NCI-H1417 (cell line): ENCODE measurements at regions not wholly inside any gene's neighbourhood (a gene's known extent, or its start where the extent isn't known, plus 50 kb on each side); places are given as distances from the start of the nearest gene placed in this dataset.

Experiments
- DNase-seq, 3 experiments: peaks; one replicate each; lab custom pipeline; 2025; lab: John Stamatoyannopoulos, UW

- DNase-seq = no peak
Measured at GRCh38 chr4:128566693-128567092, 242.8 kb upstream of the JADE1 start.

- peak in 2 of 3 experiments; percentile 7 to 63 for DNase-seq
Measured at GRCh38 chr4:128565565-128566186, 243.8 kb upstream of the JADE1 start.

GRCh38 chr4:128565054-128565453, 244.4 kb upstream of the JADE1 start:
- DNase-seq = no peak

DNA sequence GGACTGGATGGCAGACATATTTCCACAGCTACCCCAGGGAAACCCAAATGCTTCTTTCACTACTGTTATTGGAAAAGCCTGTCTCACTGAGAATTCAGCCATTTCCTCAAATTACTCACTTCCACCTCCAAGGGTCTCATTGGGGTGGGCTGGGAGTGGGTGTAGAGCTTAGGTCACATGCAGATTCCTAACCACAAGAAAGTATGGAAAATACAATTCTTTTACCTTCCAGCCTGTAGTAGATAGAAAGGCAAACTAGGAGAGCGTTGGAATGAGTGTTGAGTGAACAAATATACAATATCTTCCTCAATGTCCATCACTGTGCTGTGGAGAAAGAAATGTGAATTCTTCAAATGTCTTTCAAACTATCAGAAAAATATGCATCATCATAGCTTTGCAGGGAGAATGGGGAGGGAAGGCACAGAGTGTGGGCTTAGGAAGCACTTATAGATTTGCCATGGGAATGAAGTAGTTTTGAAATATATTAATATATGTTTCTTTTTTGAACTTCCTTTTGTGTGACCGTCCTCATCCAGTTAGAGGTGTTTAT, 245.3 kb upstream of the JADE1 start:
- no peak for DNase-seq

- DNase-seq = no peak
Measured at GRCh38 chr4:128560754-128561495, 248.6 kb upstream of the JADE1 start.

DNA sequence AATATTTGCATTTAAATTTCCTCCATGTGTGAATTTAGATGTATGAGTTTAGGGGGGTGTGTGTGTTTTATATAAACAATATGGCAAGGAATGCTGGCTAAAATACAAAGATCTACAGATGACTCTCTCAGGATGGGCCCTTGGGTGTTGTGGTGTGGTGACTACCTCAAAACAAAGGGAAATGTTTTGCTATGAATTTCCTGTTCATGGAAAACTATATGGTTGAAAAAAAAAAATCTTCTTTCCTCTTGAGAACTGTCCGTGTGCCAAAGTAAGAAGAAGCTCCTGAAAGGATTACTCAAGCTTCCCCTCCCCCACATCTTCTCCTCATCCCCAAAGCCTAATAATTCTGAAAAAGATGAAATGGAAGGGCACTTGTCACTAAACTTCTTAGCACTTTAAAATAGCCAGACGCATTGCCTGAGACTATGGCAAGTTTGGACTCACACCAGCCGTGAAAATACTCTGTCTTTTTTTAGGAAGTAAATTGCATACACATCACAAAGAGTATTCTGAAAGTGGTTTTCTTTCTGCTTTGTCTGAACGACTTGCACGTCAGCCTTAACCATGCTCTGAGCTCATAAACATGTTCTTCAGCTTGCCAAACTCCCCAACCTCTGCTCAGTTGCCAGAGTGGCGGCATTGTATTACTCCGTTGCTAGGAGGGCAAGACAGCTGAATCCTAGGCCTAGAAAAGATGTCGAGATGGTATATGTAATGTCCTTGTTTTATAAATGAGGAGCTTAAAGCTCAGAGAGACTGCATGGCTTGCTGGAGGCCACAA, 250.4 kb upstream of the JADE1 start:
- no peak for DNase-seq

DNA sequence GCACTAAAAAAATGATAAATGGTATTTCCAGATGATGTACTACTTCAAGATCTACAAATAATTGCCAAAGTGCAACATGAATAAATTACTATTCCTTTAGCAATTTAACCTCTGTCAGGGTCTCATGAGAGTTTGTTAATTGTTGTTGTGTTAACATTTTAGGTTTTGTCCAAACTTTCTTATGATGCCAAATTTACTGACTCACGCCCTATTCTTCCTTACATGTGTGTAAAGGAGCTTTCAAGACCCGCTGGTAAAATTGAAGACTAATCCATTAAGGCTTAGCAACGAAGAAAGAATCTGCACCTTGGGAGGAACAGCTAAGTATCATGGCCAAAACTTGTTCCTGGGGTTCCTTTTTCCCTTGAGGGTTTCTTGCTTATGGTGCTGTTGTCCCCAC, 252.7 kb upstream of the JADE1 start:
- no peak for DNase-seq

DNA sequence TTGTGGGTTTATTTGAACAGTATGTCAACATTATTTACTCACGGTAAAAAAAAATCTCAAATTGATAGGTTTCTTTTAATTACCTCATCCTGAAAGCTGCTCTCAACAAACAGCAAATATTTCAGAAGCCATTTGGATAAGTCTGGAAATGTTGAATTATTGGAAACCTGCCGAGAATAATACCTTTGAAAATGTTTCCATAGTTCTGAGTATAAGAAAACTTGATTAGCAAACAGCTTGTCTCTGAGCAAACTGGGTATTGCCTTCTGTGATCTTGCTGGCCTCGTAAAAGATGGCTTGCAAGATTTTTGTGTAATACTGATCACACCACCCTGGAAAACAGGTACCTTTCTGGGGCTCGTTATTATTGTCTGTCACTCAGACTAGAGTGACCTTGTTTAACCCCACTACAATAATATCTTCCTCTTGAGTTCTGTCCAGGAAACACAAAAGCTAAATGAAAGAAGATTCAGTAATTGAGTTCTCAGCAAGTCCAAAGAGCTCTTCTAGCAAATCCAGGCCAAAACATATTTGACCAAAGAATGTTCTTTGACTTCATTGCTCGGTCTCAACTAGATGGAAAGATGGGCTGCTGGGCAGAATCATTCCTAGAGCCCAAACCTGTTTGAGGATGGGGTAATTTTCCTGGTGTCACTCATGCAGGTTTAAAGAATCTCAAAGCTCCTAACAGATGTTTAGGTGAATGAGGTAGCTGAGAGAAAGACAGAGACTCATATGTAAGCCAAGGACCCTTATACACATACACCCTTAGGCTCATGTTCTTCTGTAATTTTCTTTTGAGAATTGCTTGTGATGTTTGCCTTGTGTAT, 255.6 kb upstream of the JADE1 start:
- peak in 2 of 3 experiments; percentile 69 to 92 for DNase-seq

- DNase-seq = peak in 1 of 3 experiments; percentile 84
Measured at GRCh38 chr4:128552586-128552907, 257.0 kb upstream of the JADE1 start.

GRCh38 chr4:128551280-128551679, 258.2 kb upstream of the JADE1 start:
- DNase-seq = no peak

GRCh38 chr4:128550060-128550459, 259.4 kb upstream of the JADE1 start:
- no peak for DNase-seq

DNA sequence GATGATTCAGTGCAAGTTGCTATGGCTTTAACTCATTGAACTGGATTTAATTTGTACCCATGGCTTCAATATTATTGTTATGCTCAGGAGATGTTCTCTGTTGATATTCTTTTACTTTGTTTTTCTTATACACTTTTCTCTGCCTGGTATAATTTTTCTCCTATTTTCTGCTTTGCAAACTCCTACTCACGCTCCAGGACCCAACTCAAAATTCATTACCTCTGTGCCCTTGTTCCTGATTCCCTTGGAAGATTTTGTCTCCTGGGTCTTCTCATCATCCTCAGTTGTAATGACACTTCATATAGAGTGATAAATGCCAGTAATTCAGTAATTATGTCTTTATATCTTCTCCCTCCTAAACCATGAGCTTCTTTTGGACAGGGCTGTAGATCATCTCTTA, 259.9 kb upstream of the JADE1 start:
- no peak for DNase-seq

- DNase-seq = no peak
Measured at GRCh38 chr4:128548381-128548780, 260.8 kb upstream of the PGRMC2 start.

DNA sequence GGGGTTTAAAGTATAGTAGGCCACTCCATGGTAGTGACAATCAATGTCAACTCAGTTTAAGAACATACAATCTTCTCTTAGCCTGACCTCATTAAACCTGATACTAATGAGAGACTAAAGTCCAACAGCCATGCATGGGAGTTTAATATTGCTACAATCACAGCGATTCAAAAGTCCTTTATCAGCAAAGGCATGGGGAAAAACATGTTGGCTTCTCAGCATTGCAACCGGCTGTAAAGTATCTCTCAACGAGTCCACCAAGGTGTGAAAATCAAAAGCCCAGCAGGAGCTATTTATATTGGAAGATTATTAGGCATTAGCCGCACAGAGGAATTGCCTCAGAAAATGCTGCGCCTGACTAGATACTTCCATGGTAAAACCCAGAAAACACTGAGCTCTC, 256.7 kb upstream of the PGRMC2 start:
- DNase-seq = peak in 1 of 3 experiments; percentile 15

- no peak for DNase-seq
Measured at GRCh38 chr4:128543696-128544095, 256.1 kb upstream of the PGRMC2 start.

DNA sequence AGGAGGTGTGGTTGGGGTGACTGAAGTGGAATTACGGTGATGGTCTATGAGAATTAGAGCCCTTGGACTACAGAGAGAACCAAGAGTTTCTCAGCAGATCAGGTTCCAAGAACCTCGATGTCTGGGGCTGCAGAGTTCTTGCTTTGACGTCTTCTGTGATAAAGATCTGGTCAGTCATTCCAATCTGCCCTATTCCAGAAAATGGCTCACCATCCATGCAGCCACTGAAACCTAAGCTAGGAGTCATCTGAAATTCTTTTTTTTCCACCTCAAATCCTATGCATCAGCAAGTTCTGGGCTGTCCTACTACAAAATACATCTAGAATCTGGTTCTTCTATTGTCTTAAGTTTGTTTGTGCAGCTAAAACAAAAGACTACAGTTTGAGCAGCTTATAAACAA, 254.4 kb upstream of the PGRMC2 start:
- no peak for DNase-seq

- no peak for DNase-seq
Measured at GRCh38 chr4:128540122-128540521, 252.5 kb upstream of the PGRMC2 start.

DNA sequence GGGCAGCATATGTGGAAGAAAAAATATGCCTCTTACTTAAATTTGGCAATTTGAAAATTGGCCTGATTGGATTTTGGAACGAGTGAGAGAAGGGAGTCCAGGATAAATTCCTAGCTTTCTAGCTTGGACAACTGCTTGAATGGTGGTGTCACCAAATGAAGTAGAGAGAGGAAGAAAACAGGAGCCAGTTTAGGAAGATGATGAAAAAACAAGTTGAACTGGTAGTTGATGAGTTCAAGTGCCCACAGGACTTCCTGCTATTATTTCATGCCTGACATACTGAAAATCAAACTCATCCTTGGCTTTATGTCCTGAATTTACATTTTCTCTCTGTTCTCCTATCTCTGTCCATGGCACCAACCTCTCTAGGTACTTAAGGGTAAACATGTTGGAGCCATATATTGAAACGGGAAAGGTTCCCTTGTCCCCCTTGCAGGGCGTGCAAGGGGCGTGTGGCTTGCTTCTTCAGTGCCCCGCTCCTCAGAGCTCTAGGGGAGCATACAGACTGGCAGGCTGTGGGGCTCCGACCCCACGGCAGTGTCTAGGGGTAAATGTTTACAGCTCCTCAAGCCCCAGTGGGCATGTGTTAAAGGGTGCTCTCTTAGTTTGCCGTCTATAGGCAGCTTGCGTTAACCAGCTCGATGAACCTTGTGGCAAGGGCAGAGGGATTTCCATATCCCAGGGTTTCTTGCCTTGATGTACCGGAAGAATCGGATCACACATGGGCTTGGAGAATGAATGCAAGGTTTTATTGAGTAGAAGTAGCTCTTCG, 250.7 kb upstream of the PGRMC2 start:
- DNase-seq = no peak

DNA sequence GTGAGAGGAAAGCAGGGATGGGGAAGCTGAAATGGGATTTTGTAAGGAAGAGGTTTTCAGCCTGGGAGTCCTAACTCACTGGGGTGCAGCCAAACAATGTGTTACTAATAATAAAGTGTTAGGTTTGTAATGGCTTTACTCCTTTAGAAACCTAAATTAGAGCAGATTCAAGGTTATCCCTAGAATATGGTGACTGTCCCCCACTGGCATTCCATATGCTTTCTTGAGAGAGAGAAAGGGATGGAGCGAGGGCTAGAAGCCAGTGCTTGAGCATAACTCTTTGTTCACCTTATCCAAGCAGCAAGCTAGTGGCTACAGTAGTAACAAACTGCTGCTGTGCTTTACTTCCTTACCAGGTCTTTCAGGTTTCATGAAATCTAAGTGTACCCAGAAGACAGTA, 249.1 kb upstream of the PGRMC2 start:
- no peak for DNase-seq

DNA sequence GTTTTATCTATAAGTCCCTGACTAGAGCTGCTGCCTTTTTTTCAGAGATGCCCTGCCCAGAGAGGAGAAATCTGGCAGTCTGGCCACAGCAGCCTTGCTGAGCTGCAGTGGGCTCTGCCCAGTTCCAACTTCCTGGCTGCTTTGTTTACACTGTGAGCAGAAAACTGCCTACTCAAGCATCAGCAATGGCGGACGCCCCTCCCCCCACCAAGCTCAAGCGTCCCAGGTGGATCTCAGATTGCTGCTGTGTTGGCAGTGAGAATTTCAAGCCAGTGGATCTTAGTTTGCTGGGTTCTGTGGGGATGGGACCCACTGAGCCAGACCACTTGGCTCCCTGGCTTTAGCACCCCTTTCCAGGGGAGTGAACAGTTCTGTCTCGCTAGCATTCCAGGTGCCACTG, 247.9 kb upstream of the PGRMC2 start:
- peak in 2 of 3 experiments; percentile 4 to 28 for DNase-seq
